ENCODE measurements at regions not wholly inside any gene's neighbourhood (a gene's known extent, or its start where the extent isn't known, plus 50 kb on each side); places are given as distances from the start of the nearest gene placed in this dataset.

DNA sequence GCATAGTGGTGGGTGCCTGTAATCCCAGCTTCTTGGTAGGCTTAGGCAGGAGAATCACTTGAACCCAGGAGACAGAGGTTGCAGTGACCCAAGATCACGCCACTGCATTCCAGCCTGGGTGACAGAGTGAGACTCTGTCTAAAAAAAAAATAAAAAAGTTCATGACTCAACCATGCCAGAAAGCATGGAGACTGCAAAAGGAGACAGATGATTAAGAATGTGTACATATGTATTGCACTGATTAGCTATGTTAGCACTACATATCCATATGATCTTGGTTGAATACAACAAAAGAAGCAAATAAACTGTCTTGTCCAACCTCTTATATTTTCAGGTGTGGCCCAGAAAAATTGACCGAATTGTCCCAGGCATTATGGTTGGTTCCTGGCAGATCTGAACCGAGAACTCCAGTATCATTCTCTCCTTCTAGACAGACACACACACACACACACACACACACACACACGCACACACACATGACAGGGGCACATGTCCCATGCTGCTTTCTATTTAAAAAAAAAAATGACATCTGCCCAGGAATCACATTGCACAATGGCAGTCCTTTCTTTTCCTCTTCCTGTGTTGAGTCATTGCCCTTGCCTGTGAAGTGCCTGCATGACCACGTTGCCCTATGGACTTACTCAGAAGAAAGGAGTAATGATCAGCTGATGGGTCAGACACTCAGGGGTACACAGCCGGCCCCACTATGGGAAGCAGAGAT, 65.6 kb downstream of the MYCN start:
- H3K27ac ChIP-seq (ENCODE audit: low read depth in 2 of 2, low read length in 1 of 2): no peak overlapping the region
- 27% methylated on average over 6 of the region's 6 CpGs for WGBS (ENCODE audit: low lambda C conversion rate)
- H4K20me1 ChIP-seq (ENCODE audit: insufficient read depth): no peaks in the 10 kb centered on the region
- H3K4me2 ChIP-seq: no peak overlapping the region
- no peaks in the 10 kb centered on the region for H3K27me3 ChIP-seq (ENCODE audit: insufficient read depth)
- no peaks in the 10 kb centered on the region; the same call in 1 of the 2 replicates for H3K9me3 ChIP-seq
- no peak overlapping the region for H2AFZ ChIP-seq (ENCODE audit: low read depth)
- no peak for DNase-seq
- H3K4me1 ChIP-seq (ENCODE audit: control insufficient read depth in 1 of 2, insufficient read depth in 2 of 2, low read depth in 1 of 2, low read length in 1 of 2): no peaks in the 10 kb centered on the region
- H3K36me3 ChIP-seq (replicated peaks in 1 of 2; ENCODE audit: control insufficient read depth in 1 of 2, insufficient read depth in 2 of 2, low read length in 1 of 2): no peaks in the 10 kb centered on the region
- POLR2A ChIA-PET: no interaction called here
- H3K4me3 ChIP-seq (ENCODE audit: low read depth in 2 of 2, low read length in 1 of 2): no peak overlapping the region
- no peaks in the 10 kb centered on the region for H3F3A ChIP-seq (replicated peaks; ENCODE audit: insufficient read depth)
- H3K9ac ChIP-seq: no peak overlapping the region
- no peak for TF ChIP-seq NRF1 (IDR thresholded peaks at IDR 0.05; ENCODE audit: low read depth, low read length)
- CTCF ChIA-PET: interaction anchor here (0.6 to 0.9 kb wide), 2 partner anchors 13 to 503 kb away, joined by 3 to 4 read pairs; no protein-coding TSS in a partner anchor
- no peaks in the 10 kb centered on the region for H3K9me2 ChIP-seq
- H3K79me2 ChIP-seq (ENCODE audit: insufficient read depth): no peaks in the 10 kb centered on the region

DNA sequence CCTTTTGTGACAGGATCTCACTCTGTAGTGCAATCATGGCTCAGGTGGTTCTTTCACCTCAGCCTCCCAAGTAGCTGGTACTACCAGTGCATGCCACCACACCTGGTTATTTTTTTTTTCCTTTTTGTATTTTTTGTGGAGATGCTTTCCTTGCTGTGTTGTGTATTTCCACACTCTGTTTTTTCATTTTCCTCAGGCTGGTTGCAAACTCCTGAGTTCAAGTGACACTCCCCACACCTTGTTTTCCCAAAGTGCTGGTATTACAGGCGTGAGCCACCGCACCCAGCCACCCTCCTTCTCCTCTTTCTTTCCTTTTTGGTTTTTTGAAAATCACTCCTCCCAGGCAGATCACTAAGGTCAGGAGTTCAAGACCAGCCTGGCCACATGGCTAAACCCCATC, 65.0 kb downstream of the MYCN start:
- WGBS (ENCODE audit: low lambda C conversion rate): 57% methylated on average over 2 of the region's 2 CpGs
- Histone ChIP-seq H2AFZ (ENCODE audit: low read depth) (no peak overlapping the region), H4K20me1 (ENCODE audit: insufficient read depth) (no peaks in the 10 kb centered on the region), H3F3A (replicated peaks; ENCODE audit: insufficient read depth) (no peaks in the 10 kb centered on the region), H3K27me3 (ENCODE audit: insufficient read depth) (no peaks in the 10 kb centered on the region), H3K36me3 (replicated peaks in 1 of 2; ENCODE audit: control insufficient read depth in 1 of 2, insufficient read depth in 2 of 2, low read length in 1 of 2) (no peaks in the 10 kb centered on the region), H3K4me2 (no peak overlapping the region), H3K9me3 (no peaks in the 10 kb centered on the region; the same call in 1 of the 2 replicates), H3K4me1 (ENCODE audit: control insufficient read depth in 1 of 2, insufficient read depth in 2 of 2, low read depth in 1 of 2, low read length in 1 of 2) (no peaks in the 10 kb centered on the region), H3K9ac (no peak overlapping the region), H3K27ac (ENCODE audit: low read depth in 2 of 2, low read length in 1 of 2) (no peak overlapping the region), H3K79me2 (ENCODE audit: insufficient read depth) (no peaks in the 10 kb centered on the region), H3K4me3 (ENCODE audit: low read depth in 2 of 2, low read length in 1 of 2) (no peak overlapping the region), H3K9me2 (no peaks in the 10 kb centered on the region)
- ChIA-PET POLR2A (no interaction called here), CTCF (no interaction called here)
- DNase-seq: no peak
- no peak for TF ChIP-seq NRF1 (IDR thresholded peaks at IDR 0.05; ENCODE audit: low read depth, low read length)
- TF ChIP-seq GABPA (IDR thresholded peaks at IDR 0.05; ENCODE audit: low read depth): no peak
- TF ChIP-seq FOXJ3 (CRISPR knock-in tag; IDR thresholded peaks at IDR 0.05): no peak
- TF ChIP-seq JUND (IDR thresholded peaks at IDR 0.05): no peak
- TF ChIP-seq, protein P1, sequence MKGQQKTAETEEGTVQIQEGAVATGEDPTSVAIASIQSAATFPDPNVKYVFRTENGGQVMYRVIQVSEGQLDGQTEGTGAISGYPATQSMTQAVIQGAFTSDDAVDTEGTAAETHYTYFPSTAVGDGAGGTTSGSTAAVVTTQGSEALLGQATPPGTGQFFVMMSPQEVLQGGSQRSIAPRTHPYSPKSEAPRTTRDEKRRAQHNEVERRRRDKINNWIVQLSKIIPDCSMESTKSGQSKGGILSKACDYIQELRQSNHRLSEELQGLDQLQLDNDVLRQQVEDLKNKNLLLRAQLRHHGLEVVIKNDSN (IDR thresholded peaks at IDR 0.05; ENCODE audit: borderline replicate concordance, low read depth): no peak
- TF ChIP-seq, protein P2, sequence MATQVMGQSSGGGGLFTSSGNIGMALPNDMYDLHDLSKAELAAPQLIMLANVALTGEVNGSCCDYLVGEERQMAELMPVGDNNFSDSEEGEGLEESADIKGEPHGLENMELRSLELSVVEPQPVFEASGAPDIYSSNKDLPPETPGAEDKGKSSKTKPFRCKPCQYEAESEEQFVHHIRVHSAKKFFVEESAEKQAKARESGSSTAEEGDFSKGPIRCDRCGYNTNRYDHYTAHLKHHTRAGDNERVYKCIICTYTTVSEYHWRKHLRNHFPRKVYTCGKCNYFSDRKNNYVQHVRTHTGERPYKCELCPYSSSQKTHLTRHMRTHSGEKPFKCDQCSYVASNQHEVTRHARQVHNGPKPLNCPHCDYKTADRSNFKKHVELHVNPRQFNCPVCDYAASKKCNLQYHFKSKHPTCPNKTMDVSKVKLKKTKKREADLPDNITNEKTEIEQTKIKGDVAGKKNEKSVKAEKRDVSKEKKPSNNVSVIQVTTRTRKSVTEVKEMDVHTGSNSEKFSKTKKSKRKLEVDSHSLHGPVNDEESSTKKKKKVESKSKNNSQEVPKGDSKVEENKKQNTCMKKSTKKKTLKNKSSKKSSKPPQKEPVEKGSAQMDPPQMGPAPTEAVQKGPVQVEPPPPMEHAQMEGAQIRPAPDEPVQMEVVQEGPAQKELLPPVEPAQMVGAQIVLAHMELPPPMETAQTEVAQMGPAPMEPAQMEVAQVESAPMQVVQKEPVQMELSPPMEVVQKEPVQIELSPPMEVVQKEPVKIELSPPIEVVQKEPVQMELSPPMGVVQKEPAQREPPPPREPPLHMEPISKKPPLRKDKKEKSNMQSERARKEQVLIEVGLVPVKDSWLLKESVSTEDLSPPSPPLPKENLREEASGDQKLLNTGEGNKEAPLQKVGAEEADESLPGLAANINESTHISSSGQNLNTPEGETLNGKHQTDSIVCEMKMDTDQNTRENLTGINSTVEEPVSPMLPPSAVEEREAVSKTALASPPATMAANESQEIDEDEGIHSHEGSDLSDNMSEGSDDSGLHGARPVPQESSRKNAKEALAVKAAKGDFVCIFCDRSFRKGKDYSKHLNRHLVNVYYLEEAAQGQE (IDR thresholded peaks at IDR 0.05; ENCODE audit: low read depth, low read length): no peak
- no peak for TF ChIP-seq SMC3 (IDR thresholded peaks at IDR 0.05; ENCODE audit: low read depth, low read length)
- TF ChIP-seq, protein P3, sequence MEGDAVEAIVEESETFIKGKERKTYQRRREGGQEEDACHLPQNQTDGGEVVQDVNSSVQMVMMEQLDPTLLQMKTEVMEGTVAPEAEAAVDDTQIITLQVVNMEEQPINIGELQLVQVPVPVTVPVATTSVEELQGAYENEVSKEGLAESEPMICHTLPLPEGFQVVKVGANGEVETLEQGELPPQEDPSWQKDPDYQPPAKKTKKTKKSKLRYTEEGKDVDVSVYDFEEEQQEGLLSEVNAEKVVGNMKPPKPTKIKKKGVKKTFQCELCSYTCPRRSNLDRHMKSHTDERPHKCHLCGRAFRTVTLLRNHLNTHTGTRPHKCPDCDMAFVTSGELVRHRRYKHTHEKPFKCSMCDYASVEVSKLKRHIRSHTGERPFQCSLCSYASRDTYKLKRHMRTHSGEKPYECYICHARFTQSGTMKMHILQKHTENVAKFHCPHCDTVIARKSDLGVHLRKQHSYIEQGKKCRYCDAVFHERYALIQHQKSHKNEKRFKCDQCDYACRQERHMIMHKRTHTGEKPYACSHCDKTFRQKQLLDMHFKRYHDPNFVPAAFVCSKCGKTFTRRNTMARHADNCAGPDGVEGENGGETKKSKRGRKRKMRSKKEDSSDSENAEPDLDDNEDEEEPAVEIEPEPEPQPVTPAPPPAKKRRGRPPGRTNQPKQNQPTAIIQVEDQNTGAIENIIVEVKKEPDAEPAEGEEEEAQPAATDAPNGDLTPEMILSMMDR (IDR thresholded peaks at IDR 0.05): no peak
- TF ChIP-seq FOSL2 (IDR thresholded peaks at IDR 0.05; ENCODE audit: borderline replicate concordance, low read depth): no peak
- TF ChIP-seq FOXM1 (IDR thresholded peaks at IDR 0.05; ENCODE audit: low read depth): no peak
